Stimulated activated CD8-positive, alpha-beta memory T cell treated with anti-CD3 and anti-CD28 coated beads, Interleukin-2, amount 100 ng/mL, for 48 hours (primary cell): ENCODE measurements at regions not wholly inside any gene's neighbourhood (a gene's known extent, or its start where the extent isn't known, plus 50 kb on each side); places are given as distances from the start of the nearest gene placed in this dataset.
"Not testable (repeated sequence)": the region's sequence is repeated elsewhere in the genome, so short reads cannot be mapped to it uniquely, and the experiment has no call there.

Source experiments
- DNase-seq, 2 donors: peaks; one replicate each; pipeline ENCODE4 v3.0.0-alpha.2; 2020; ENCODE audit warnings: low read depth in 2 of 2

DNA sequence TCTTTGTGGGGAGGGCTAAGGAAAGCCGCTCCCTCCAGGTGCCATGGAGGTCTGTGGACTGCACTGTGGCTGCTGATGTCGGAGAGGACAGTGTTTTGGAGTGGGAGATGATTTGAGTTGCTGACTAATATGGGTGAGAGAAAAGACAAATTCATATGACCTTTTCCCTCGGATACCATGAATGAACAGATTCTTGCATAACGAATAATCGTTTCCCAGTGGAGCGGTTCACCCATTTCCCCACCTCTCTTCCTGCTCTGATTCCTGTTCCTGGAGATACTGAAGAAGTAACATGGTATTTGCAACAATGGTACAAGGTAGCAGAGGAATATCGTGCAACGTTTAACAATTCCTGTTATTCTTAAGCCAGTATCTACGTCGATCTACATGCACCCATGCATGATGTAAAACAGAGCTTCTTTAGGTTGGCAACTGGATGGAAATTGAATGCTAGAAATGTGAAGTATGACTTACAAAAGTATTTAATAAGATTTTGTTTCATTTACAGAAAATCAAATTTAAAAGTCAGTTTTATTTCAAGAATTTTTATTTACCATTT is 227.1 kb downstream of the TOMM20 start:
- DNase-seq: no peak

DNA sequence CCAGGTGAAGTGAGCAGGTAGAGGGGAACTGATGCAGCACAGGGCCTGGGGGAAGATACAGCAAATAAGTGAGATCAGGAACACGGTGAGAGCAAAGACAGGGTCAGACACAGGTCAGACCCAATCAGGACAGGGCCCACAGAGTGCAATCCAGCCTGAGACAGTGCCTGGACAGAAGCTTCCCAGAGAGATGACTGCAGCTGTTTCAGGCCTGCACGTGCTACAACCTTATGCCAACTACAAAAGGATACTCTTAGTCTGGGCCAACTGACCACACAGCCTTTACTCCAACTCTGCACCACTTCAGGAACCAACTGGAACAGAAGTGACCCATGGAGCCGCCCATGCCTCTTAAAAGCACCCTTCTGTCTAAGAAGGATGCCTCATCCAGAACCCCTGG is 228.0 kb downstream of the TOMM20 start:
- DNase-seq: no peak

DNA sequence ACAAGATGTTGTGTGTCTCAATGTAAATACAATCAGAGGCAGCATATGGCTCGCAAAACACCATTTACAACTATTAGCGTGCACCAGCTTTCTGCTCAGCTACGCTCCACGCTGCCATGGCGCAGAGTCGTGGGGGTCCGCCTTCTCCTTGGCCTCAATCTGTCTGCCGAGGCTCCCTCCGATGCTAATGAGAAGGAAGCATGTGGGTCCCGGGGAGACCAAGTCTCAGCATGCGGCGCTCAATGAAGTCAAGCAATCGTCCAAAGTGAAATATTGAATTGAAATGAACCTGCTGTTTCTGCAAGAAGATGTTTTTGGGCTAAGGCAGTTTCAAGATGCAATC is 228.9 kb downstream of the TOMM20 start:
- no peak for DNase-seq

DNA sequence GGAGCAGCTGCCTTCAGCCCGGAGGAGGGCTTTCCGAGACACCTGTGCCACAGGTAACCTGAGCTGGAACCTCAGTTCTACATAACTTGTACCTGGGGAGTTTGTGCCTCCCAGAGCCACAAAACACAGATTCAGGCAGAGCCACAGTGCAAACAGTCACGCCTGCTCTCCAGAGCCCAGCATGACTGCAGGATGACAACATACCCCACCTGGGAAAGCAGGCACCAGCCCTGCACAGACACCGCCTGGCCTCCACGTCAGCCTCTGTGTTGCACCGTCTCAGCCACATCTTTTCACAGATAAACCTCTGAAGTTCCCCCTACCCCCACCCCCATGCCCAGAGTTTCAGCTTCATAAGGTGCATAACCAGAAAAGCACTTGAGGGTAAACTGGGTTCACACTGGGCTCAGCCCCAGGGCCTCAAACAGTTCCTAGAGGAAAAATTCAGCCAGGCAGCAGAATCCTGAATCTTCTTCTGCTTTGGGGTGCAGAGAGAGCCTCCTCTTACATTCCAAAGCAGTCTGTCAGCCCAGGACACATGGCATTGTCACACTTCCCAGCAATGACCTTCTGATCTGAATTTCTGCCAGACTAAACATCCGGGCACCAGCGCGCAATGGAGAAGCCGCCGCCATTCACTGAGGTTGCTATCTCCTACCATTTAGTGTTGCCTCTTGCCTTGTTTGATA is 229.5 kb downstream of the TOMM20 start:
- no peak for DNase-seq

DNA sequence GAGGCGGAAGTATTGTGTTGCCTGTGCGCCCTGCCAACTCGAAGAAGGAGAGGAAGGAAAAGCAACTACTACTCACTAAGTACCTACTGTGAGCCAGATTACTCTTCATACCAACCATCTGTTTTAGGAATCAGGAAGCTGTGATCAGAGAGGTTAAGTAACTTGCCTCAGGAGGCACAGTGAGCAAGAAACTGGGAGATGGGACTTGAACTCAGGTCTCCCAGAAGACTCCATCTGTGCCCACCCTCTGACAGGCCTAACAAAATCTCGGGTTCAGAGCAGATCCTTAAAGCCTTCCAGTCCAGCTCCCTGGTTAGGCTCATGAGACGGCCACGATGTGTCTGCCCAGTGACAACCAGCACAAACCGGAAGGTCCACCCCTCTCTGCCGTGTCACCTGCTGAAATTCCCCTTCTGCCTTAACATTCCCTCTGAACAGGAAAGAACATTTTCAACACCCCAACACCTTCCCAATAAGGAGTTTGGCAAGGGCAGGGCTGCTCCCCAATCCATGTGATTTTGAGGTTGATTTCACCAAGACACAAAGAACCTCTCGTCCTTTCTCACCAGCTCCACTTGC is 230.1 kb downstream of the TOMM20 start:
- DNase-seq: no peak

DNA sequence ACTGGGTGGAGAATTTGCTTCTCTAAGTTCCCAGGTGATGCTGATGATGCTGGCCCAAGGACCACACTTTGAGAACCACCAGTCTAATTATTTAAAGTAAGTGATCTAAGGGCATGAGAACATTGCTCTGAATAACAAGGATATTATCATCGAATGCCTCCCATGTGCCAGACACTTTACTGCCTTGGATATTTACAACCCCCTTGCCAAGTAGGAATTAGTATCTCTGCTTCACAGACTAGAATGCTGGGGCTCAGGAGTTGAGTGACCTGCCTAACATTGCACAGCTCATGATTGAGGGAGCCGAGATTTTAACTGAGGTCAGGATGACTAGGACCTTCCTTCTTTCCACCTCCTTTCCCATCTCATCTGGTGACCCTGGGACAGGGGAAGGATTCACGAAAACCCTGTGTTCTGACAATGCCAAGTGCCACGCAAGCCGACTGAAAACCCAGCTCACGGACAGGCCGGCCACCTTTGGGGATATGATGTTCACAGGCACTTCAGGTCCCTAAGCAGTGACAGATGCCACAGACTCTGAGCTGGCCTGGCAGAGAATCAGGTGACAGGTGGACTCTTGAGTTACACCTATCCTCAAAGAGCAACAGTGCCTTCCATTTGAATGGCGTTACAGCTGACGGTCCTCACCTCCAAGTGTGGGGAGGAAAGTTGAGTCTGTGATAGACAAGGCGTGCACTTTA is 230.7 kb downstream of the TOMM20 start:
- DNase-seq: no peak

DNA sequence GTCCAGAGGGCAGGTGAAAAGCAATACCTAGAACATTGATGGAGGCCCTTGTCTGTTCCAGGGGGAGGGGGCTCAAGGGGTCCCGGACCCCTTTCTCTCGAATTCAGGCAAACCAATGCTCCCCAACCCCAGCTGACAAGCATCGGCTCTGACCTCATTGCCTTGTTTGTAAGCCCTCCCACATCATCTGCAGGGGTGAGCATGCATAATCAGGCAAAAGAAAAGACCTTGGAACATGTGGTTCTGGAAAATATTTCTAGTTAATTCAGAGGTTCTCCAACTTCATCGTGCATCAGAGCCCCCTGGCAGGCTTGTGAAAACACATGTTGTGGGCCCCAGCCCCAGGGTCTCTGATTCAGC is 231.3 kb downstream of the TOMM20 start:
- DNase-seq: no peak

DNA sequence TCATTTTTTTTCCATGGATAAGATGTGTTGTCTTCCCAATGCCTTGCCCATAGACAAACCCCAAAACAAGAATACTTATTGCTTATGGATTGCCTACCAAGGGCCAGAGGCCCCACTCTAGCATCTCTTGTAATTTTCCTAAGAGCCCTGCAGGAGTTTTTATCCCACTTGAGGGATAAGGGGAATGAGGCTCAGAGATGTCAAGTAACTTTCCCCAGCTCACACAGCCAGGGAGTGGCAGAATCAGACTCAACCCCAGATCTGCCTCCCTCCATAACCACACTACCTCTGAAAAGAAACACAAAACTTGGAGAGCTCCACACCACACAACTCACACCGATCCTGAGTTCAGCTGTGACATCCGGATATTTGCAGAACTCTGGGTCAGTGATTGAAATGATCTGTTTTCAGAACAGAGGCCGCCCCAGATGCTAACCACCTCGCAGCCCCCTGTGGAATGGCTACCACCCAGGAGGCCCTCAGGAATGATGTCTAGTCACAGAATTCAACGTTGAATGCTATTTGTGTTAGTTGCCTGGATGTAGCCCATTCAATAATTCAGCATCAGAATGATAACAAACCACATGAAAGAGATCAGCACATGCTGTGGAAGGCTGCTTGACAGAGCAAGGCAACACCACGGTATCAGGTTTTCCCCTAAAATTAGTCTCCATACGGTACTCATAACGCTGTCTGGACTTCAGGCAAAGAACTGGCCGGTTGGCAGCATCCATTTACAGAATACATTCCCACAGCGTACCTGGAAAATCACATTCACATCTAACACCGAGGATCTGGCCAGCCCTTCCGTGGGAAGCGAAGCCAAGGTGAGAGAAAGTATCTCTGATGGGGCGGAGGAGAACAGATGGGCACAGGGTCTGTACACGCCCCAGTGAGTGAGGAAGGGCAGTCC is 231.9 kb downstream of the TOMM20 start:
- DNase-seq: no peak

DNA sequence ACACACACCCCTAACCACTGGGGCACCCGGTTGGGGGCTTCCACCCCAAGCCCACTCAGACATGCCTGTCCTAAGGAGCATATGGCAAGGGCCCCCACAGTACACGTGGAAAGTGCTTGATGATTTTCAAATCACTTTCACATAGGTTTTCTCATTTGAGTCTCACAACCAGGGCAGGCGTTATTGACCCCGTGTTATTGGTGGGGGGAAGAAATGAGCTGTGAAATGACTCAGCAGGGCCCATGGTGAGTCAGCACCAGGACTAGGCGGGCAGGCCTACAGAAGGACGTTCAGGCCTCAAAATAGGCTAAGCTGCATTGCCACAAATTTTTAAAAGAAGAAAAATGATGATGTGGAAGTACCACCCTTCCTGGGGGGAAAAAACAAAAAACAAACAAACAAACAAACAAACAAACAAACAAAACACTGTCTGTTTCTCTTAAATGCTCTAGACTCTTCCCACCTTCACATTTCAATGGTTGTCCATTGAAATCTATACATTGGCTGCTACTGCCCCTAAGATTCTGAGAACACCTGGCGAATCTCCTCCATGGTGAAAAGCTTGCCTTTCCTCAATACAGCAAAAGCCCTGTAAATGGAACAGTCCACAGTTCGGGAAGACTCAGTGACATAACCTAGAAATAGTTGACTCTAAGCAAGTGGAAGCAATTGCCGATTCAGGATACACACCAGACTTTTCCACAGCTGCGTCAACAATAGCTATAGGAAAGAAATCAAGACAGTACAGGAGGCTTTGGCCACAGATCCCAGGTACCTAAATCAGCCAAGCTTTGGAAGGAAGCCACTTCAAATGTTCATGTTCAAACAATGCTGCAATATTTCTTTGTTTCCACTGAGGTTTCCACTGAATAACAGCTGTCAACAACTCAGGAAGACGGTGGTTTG is 234.7 kb downstream of the TOMM20 start:
- peak in 1 of 2 donors; percentile 36 for DNase-seq

DNA sequence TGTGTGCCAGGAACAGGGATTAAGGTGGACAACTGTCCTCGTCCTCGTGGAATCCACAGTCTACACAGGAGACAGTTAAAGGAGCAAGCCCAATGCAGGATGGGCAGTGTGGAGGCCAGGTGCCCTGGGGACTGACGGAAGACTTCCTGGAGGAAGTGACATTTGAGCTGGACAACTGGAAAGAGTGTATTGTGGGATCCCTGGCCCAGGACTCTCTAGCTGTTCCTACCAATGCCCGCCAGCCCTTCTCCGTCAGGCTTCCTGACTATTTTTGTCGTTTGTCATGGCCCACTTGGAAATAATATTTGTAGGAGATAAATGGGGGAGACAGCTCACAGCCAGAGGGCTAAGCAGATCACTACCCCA is 235.3 kb downstream of the TOMM20 start:
- DNase-seq: no peak

DNA sequence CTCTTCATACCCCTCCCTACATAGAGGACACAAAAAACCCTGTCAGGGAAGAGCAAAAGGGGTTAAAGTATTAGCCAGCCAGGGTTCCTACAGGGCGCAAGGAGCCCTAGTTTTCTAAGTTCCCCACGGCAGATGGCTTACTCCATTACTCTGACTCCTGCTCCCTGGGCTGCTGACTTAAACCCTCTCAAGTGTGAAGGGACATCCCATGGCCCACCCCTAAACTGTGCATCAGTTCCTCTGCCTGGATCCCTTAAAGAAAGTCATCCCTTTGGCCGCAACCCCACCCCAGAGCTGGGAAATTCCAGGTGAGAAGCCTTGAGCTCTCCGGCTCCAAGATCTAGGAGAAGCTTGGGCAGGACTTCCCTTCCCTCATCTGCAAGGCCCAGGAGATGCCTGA is 236.0 kb downstream of the TOMM20 start:
- DNase-seq: no peak

DNA sequence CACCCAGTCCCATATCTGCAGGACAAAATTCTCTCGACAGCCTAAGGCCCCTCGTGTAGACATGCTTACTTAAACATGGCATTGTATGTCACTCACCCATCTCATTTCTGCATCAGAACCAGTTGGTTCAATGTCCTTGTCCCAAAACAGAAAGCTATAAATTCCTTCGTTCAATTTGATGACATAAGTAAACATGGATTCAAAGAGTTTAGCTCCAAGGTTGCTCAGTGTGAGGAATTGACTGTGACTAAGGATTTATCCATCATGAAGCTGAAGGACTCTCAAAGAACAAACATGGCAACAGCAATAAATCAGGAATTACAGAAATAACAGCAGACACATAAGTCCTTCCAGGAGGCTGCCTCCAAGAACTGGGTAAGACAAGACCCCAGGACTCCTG is 237.2 kb downstream of the TOMM20 start:
- no peak for DNase-seq

DNA sequence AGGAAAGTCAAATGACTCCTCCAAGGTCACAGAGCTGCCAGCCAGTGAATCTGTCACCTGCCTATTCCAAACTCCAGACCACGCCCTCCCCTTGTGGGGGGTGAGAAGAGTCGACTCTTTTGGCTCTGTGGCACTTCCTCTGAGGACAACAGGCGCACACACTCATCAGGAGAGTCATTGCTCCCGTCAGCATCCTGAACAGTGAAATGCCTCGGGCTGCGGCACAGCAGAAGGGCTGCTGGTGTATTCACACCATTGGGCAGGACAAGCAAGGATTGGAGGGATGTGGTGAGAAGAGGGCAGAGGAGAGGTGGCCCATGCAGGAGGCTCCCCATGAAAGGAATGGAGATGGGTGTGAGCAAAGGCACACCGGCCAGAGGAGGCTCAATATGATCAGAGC is 239.0 kb downstream of the TOMM20 start:
- no peak for DNase-seq

DNA sequence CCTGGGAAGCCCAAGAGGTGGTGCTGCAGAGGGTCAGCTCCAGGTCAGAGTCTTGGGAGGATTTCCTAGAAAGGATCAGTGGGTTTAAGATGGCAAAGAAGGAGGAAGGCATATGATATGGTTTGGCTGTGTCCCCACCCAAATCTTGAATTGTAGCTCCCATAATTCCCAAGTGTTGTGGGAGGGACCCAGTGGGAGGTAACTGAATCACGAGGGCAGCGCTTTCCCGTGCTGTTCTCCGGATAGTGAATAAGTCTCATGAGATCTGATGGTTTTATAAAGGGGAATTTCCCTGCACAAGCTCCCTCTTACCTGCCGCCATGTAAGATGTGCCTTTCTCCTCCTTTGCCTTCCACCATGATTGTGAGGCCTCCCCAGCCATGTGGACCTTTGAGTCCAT is 240.4 kb downstream of the TOMM20 start:
- DNase-seq: not testable (repeated sequence)

DNA sequence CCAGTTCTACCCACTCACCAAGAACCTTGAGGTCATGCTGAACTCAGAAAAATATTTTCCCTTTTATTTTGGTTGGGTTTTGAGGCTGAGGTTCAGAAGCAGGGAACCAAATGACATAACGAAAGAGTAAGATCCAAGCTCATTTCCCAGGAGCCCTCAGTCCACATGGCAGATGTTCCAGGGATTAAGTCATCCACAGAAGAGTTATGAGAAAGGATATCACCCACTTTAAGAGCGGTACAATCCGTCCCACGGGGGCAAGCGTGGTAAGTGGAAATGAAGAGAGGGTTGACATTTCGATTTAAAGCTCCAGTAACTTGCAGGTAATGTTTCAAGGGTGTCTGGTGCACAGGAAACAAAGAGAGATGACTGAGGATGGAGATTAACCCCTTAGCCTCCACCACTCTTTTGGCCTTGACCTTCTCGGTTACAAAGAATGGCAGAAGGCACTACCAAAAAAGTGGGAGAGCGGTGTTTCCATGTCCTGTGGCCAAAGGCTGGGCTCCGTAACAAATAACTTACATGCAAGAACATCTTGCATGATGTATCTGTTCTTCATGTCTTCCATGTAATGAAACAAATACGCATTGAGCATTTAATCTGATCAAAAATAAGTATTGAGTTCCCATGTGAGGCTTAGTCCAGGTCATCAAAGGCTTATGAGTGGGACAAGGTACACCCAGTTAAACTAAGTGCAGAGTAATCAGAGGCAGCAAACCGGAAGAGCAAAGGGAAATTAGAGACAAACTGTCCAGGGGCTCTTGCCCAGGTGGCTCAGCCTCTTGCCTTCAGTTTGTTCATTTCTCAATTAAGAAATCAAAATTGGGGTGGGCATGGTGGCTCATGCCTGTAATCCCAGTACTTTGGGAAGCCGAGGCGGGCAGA is 241.4 kb downstream of the TOMM20 start:
- DNase-seq: no peak

DNA sequence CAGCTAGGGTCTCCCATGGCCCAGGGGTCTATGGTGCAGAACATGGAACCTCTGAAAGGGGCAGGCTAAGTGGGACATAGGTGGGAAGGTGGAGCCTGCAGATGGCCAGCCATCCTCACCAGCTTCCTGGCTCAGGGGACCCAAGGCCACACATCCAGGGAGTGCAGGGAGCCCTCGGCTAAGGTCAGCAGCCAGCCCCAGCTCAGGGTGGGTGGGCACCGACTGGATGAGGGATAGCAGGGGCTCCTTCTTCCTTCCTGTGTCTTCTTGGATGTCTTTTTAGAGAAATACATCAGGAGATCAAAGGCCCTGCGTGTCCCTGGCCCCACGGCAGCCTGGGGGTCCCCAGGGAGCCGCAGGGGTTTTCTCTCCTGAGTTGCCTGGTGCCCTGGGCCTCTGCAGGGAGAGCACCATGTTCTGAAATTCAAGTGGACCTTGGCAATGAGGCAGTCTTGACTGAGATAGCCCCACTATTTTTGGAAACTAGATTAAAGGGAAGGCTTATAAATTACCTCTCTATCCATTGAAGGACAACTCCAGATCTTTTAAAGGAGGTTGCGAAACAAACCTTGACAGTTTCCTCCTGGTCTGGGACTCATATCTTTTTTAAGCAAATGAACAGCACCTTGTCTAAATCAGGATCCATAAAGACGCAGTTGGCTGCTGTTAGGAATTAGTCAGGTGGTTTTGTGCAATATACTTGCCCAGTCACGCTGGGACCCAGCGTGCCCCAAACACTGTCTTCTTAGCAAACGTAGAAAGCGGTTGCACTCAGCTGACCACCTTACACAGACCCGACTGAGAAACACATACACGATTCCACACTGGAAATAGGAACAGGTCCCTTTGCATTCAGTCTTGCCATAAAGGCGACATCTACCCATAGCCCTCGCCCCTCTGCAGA is 242.3 kb downstream of the TOMM20 start:
- no peak for DNase-seq

DNA sequence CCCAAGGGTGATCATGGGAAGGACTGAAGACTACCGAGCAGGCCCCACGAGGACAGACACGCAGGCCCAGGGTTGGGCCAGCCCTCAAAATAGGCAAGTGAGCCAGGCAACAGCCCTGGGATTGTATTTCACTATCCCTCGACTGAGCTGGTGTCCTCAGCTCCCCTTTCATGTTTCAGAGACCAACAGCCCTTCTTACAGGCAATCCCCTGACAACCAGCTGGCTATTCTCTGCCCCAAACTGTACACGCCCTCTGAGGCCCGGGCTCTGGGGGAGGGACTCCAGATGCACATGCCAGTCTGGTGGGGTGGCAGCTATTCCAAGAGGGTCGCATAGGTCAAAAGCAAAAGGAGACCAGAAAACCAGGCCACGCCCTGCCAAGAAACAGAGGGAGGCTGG is 243.0 kb downstream of the TOMM20 start:
- DNase-seq: no peak

DNA sequence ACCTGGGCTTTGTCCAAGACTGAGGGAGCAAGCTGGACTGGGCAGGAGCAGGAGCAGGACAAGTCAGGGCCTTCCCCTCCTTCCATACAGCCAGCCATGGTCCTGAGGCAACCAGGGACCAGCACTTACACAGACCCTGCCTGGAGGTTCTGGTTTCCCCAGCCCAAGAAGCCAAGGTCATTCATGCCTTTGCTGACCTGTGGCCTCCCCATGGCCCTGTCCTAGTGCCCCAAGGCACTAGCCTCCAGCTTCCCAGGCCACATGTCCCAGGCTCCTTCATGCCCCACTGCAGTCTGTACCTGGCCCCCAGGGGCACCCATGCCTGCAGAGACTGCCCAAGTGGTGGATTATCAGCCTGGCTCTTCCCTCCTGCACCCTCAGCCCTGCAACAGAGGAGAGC is 243.9 kb downstream of the TOMM20 start:
- no peak for DNase-seq

DNA sequence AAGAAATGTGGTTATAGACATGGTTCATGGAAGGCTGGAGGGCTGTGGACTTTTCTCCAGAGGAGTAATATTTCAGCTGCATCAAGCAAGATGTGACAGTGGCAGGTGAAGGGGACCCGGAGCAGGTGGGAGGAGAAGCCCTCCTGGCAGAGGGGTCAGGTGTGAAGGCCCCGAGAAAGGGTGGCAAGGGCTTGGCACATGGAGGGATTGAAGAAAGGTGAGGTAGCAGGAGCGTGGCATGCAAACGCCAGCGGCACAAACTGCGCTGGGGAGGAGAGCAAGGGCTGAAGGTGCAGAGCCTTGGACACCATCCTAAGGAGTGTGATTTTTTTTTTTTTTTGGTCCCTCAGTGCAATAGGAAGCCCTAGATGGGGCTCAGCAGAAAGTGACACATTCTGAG is 244.6 kb downstream of the TOMM20 start:
- DNase-seq: no peak
